Astrocyte of the spinal cord (primary cell): ENCODE measurements at regions not wholly inside any gene's neighbourhood (a gene's known extent, or its start where the extent isn't known, plus 50 kb on each side); places are given as distances from the start of the nearest gene placed in this dataset.
A peak's percentile ranks its signal among the peaks of the same experiment; 100 is the strongest.

ENCODE experiments used
- DNase-seq: peaks from one replicate; pipeline ENCODE4 v3.0.0; 2011; ENCODE audit warnings: low read depth, low spot score
- H3K4me3 ChIP-seq: 2 replicates; pipeline ENCODE4 v1.5.1; 2011; ENCODE audit warnings: low read depth, mild to moderate bottlenecking, low read length, moderate library complexity
- in situ Hi-C: cut with HindIII; loops from 2 replicates; pipeline ENCODE4 v1.10.0; 2017; ENCODE audit warnings: low sequenced_read_pairs
- TF ChIP-seq, protein P1 (sequence below): IDR thresholded peaks from 2 replicates; pipeline ENCODE4 v1.5.1; 2012; ENCODE audit warnings: low read depth, mild to moderate bottlenecking, low read length, inconsistent platforms

DNA sequence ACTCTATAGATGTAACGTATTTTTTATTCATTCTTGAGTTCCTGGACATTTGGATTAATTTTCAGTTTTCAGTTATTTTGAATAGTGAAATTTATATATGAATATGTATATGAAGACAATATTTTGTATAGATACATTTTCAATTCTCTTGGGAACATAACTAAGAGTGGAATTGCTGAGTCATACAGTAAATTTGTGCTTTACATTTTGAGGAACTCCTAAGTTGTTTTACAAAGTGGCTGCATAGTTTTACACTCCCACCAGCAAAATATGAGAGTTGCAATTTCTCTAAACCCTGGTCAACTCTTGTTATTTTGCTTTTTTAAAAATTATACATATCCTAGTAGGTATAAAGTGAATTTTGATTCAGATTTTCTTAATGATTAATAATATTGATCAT lies 1838.6 kb upstream of the SEL1L start:
- H3K4me3 ChIP-seq, result no peak overlapping the region
- DNase-seq, result no peak
- in situ Hi-C loops, result no loop called here
- TF ChIP-seq, protein P1, sequence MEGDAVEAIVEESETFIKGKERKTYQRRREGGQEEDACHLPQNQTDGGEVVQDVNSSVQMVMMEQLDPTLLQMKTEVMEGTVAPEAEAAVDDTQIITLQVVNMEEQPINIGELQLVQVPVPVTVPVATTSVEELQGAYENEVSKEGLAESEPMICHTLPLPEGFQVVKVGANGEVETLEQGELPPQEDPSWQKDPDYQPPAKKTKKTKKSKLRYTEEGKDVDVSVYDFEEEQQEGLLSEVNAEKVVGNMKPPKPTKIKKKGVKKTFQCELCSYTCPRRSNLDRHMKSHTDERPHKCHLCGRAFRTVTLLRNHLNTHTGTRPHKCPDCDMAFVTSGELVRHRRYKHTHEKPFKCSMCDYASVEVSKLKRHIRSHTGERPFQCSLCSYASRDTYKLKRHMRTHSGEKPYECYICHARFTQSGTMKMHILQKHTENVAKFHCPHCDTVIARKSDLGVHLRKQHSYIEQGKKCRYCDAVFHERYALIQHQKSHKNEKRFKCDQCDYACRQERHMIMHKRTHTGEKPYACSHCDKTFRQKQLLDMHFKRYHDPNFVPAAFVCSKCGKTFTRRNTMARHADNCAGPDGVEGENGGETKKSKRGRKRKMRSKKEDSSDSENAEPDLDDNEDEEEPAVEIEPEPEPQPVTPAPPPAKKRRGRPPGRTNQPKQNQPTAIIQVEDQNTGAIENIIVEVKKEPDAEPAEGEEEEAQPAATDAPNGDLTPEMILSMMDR, result no peak

DNA sequence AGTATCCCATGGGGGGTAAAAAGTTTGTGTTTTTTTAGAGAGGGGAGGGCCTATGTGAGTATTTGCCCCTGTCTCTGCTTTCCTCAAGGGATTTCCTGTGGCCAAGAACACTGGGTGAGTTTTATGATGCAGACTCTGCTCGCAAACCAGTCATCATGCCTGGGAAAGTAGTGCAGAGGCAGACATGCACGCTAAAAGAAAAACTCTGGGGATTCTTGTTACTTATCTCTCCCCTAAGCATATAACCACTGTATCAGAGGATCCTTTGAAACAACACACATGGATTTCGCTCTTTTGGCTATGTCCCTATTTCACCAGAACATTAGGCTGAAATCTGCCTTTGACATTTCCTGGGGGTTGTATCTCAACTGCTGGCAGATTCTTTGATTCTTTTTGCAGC lies 1845.8 kb upstream of the SEL1L start:
- in situ Hi-C loops, result no loop called here
- peak; percentile 1 for DNase-seq
- no peak overlapping the region for H3K4me3 ChIP-seq
- TF ChIP-seq, protein P1, result no peak

DNA sequence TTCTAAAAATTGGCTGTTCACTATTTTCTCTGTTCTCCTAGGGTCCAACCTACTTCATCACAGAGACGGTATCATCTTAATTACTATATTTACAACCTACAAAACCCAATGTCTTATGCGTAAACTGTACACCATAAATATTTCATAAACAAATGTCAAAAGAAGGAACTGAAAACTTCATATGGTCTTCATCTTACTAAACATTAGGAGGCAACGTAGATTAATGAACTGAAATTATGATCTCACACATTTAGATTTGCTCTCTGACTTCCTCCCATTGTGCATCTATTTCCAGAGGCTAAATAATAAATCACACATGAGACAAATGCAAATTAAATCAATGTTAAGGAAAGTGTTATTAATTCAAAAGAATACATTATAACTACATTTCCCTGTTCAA lies 1850.6 kb upstream of the SEL1L start:
- no peak overlapping the region for H3K4me3 ChIP-seq
- no peak for DNase-seq
- TF ChIP-seq, protein P1, result no peak
- in situ Hi-C loops, result no loop called here

DNA sequence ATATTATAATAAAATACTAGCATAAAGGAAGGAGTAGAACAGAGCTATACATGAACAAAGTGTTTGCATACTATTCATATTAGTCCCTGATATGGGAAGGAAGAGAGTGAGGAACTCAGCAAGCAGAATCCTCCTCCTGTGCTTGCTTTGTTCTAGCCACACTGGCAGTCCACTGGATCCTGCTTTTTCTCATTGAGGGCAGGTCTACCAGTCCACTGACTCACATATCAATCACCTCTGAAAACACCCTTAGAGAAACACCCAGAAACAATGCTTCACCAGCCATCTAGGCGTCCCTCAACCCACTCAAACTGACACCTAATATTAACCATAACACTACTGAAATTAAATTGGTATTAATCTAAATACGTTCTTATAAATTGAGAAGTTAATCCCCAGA lies 1861.7 kb upstream of the SEL1L start:
- TF ChIP-seq, protein P1, result no peak
- DNase-seq, result no peak
- H3K4me3 ChIP-seq, result no peak overlapping the region
- in situ Hi-C loops, result no loop called here

DNA sequence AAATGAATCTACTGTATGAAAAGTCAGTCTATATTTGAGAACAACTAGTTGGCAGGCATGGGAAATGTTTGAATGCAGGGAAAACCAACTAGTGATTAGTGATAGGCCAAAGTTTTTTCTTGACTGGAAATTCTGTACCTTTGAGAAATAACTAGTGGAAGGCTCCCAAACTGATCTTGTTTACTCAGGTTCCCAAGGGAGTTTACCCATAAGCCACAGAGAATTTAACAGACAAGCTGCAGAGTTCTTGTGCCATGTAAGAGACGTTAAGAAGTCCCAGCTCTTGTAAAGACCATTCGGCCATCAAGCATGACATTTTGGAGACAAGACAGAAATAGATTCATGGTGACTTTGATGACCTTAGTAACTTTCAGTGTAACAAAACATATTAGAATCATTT lies 1882.8 kb upstream of the SEL1L start:
- in situ Hi-C loops, result no loop called here
- no peak for DNase-seq
- H3K4me3 ChIP-seq, result no peak overlapping the region
- TF ChIP-seq, protein P1, result no peak

DNA sequence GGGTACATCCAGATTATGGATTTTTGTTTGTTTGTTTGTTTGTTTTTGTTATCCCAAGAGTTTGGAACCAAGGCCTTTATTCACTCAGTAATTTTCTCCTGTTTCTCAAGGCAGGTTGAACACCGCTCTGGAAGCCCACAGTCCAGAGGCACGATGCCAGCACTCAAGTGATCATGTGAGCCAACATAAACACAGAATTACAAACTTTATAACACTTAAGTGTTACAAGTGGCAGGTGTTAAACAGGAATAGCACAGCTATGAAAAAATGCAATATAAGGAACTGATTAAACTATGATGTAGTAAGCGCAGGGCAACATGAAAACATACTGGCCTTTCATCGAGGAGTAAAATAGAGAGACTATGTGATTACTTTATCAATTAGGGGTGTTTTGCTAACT lies 1885.8 kb upstream of the SEL1L start:
- H3K4me3 ChIP-seq, result no peak overlapping the region
- no peak for DNase-seq
- in situ Hi-C loops, result no loop called here
- TF ChIP-seq, protein P1, result no peak

DNA sequence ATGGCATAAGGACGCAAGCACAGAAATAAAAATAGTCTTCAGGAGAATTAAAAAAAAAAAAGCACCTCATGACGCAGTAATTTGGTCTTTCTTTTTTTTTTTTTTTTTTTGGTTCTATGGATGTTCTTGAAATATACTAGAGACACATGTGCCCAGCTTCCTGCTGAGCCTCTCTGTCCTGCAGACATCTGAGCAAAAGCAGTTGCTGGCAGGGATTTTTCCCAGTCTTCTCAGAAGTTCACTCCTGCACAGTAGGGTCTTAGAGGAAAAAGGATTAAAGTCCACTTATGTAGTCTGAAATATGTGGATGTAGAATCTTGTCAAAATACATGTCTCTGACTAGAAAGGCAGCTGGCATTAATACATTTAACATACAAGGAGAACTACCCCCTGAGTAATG lies 1888.1 kb upstream of the SEL1L start:
- DNase-seq, result no peak
- in situ Hi-C loops, result no loop called here
- TF ChIP-seq, protein P1, result no peak
- H3K4me3 ChIP-seq, result no peak overlapping the region
